HG02870 (cell line): ENCODE measurements at regions not wholly inside any gene's neighbourhood (a gene's known extent, or its start where the extent isn't known, plus 50 kb on each side); places are given as distances from the start of the nearest gene placed in this dataset.
A peak's percentile ranks its signal among the peaks of the same experiment; 100 is the strongest.

ENCODE experiments used
- ATAC-seq: cut with Tn5 transposase; IDR thresholded peaks from one replicate; pipeline ENCODE4 v1.9.1; 2021; ENCODE audit warnings: mild to moderate bottlenecking, moderate library complexity; ENCODE audit not compliant: unreplicated experiment

GRCh38 chr1:192943108-192943507 is 116.1 kb downstream of the UCHL5 start:
- no peak for ATAC-seq

DNA sequence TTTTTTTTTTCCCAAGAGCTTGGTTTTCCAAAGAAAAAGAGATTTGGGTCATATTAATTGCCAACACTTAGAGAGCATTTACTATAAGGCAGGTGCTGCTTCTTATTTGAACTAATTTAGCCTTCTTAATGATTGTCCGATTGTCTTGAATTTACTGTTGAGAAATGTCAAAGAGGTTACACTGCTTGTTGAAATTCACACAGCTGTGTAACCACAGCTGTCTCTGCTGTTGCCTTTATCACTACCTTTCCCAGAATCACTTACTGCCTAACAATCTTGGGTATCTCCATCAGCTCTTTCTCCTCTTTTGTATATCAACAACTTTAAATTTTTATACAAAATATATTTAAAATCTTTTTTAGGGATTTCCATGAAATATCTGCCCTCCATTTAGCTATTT is 115.6 kb downstream of the UCHL5 start:
- no peak for ATAC-seq

DNA sequence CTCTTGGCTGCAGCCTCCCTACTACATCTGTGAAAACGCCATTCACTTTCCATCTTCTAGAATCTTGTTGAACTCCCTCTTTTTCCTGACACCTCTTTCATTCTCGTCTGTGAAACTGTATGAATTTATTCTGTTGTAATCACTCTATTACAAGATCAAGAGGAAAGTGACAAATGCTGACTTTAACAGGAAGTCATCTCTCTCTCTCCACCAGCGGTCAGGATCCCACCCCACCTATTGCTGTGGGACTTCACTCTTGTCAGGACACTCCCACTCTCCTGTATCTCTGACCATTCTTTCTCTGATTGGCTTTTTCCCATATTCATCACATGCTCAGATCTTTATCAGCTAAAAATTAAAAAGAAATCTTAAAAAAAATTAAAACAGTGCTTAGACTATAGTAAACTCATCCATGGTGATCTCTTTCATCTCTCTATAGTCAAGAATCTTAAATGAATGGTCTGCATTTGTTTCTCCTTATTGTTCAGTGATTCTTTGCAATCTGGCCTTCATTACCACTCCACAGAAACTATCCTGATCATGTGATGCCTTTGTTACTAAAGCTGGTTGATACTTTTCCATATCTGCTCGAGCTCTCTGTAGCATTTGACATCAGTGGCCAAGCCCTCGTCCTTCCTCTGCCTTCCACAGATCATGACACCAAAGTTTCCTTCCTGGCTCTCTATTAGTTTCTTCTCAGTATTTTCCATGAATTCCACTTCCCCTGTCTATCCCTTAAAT is 113.6 kb downstream of the UCHL5 start:
- no peak for ATAC-seq

DNA sequence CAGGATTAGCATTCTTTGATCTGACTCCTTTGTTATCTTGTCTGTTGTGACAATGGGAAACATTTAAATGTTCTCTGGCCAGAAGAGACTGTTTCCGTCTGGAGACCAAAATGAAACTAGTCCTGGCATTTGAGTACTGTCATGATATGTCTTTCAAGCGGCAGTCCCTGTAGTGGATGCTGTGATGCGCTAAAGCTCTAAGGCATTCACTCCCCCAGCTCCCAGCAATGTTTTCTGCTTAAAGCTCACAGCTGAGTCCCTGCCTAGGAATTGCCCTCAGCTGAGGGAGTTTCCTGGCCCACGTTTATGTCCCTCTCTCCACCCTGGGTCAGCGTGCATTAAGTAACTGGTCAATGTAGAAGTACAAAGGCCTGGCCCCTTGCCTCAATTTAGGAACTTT is 109.4 kb downstream of the UCHL5 start:
- ATAC-seq: no peak

DNA sequence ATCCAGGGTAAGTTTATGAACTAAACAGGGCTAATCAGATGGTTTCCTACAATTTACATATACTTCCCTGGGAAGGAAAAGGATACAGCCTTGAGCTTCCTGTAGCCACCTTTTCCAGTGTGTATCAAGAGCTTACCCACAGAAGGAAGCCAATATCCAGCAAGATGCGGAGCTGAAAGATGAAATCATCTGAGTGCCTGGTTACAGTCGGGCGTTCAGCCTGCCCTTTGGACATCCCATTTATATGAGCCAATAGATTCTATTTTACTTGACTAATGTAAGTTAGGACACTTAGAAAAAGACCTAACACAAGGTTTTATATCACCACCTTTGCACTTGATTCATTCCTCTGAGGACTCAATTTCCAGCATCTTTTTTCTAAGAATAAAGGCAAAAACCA is 108.2 kb downstream of the UCHL5 start:
- ATAC-seq: no peak

DNA sequence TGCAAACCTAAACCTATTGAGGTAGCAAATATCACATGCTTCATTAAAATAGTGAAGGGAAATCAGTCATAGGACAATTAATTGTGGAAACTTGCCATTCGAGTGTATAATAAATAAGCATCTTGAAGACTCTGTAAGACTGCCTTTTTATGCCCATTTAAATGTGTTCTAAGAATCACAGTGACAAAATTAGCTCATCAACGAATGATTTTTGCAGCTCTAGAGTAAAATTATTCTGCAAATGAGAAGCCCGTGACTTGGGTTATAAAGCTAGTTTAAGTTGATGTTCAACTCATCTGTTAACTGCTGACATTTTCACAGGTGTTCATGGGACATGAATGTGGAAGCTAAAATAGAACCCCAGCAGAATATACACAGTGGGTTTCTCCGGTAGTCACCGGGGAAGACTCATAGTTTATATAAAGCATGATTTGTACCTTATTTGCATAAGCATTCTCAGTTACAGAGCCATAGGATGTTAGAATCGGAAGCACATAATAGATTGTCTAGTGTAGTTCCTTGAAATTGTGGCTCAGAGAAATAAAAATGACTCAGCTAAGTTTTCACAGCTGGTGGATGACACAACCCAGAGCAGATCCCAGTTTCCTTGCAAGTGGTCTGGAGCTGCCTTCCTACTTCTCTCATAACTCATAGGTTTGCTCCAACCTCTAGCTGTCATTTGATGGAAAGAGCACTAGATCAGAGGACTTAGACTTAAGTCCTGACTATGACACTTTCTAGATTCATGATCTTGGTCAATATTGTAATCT is 107.3 kb downstream of the UCHL5 start:
- ATAC-seq: peak; percentile 98

- no peak for ATAC-seq
Measured at GRCh38 chr1:192952646-192953045, 106.5 kb downstream of the UCHL5 start.

- ATAC-seq: no peak
Measured at GRCh38 chr1:192954705-192955265, 104.4 kb downstream of the UCHL5 start.

- ATAC-seq: no peak
Measured at GRCh38 chr1:192958350-192958749, 100.8 kb downstream of the UCHL5 start.

DNA sequence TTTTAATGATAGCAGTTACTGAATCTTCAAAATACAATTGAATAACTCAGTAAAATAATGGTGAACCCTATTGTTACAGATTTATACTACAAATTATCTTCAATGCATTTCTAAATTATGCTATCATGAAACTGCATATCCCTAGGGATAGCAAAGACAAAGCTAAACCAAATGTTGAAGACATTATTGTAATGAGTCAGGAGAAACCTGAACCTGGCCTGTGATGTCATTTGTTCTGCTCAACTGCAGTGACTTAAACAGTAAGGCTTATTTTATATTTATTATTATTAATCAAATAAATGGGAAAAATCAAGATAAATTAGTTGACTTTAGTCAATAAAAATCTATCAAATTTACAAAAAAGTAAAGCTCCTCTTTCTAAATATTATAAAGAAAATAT is 100.3 kb downstream of the UCHL5 start:
- ATAC-seq: no peak

DNA sequence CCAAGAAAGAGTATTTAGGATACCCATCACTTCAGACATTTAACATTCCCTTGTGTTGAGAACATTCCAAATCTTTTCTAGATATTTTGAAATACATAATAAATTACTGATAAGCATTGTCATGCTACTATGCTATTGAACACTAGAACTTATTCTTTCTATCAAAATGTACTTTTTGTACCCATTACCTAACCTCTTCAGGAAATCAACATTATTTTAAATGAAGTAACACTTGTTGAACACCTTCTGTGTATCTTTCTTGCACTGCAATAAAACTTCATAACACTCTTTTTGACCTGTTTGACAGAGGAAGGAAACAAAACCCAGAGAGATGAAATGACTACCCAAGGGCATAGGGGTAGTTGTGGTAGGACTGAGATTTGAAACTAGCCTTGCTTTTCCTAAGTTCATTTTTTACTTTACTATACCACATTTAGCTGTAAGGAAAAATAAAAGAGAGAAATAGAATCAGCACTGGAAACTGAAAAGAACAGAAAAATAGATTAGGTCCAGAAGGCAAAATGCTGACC is 99.4 kb downstream of the UCHL5 start:
- no peak for ATAC-seq
